ENCODE measurements at regions not wholly inside any gene's neighbourhood (a gene's known extent, or its start where the extent isn't known, plus 50 kb on each side); places are given as distances from the start of the nearest gene placed in this dataset.
"Not testable (repeated sequence)": the region's sequence is repeated elsewhere in the genome, so short reads cannot be mapped to it uniquely, and the experiment has no call there.

DNA sequence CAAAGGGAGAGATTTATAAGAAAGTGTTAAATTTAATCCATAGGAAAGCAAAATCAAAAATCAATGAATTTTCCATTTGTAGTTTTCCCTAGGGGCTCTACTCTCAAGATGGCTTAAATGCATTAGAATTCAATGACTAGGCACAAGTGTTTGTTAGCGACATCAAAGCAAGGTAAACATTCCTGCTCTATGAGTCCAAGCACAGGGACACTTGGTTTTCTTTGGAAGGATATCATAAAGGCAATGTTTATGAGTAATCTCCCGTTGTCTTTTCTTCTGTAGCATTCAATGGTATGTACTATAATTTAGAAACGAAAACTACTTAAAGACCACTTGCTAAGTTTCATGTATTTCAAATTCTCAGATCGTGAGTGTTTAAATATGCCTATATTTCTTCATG, 54.8 kb upstream of the ZNF717 start:
- WGBS, 5 donors, result 70 to 80% (median 79%) methylated on average over 4 of the region's 4 CpGs
- DNase-seq; intact Hi-C loops (cut with DNase I; ENCODE audit: low total_unique reads); H3K4me1 ChIP-seq; H3K36me3 ChIP-seq; H3K4me3 ChIP-seq; H3K27ac ChIP-seq; H3K27me3 ChIP-seq: not testable (repeated sequence)
- peaks cover 0 to 15% (median 7%) of the 10 kb centered on the region in 4 donors for H3K9me3 ChIP-seq

DNA sequence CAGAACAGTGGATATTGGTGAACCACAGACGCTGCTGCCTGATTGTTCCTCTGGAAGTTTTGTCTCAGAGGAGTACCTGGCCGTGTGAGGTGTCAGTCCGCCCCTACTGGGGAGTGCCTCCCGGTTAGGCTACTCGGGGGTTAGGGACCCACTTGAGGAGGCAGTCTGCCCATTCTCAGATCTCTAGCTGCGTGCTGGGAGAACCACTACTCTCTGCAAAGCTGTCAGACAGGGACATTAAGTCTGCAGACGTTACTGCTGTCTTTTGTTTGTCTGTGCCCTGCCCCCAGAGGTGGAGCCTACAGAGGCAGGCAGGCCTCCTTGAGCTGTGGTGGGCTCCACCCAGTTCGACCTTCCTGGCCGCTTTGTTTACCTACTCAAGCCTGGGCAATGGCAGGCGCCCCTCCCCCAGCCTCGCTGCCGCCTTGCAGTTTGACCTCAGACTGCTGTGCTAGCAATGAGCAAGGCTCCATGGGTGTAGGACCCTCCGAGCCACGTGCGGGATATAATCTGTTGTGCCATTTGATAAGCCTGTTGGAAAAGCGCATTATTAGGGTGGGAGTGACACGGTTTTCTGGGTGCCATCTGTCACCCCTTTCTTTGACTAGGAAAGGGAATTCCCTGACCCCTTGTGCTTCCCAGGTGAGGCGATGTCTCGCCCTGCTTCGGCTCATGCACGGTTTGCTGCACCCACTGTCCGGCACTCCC, 65.1 kb upstream of the ZNF717 start:
- WGBS, 5 donors, result 31 to 66% (median 48%) methylated on average over 21 to 22 of the region's 22 CpGs
- H3K4me1 ChIP-seq; DNase-seq; H3K27me3 ChIP-seq; H3K4me3 ChIP-seq; intact Hi-C loops (cut with DNase I; ENCODE audit: low total_unique reads); H3K27ac ChIP-seq; H3K36me3 ChIP-seq: not testable (repeated sequence)
- peaks cover 0 to 54% (median 17%) of the 10 kb centered on the region in 4 donors for H3K9me3 ChIP-seq

DNA sequence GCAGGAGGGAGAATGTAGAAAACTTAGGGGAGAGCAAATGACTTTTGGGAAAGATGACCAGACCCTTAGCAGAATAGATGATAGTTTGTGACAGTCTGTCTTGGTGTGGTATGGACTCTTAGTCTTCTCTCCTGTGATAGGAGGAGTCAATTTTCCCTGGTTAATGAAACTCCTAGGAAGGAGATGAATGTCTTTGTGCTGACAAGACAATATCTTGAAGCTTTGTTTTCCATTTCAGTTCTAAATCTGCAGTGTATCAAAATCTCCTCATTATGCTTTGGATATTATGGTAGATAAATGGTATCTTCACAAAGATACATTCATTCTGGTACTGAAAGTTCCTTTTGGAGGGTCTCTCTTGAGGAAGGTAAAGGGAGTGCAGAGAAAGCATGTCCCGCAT, 77.8 kb upstream of the ZNF717 start:
- DNase-seq, result no peak
- no peak overlapping the region for H3K4me3 ChIP-seq
- intact Hi-C loops (cut with DNase I; ENCODE audit: low total_unique reads), result no loop called here
- no peaks in the 10 kb centered on the region for H3K27me3 ChIP-seq
- H3K4me1 ChIP-seq, result no peaks in the 10 kb centered on the region
- no peak overlapping the region for H3K27ac ChIP-seq
- no peaks in the 10 kb centered on the region for H3K36me3 ChIP-seq
- TF ChIP-seq POLR2AphosphoS5 (IDR thresholded peaks at IDR 0.05), result no peak
- TF ChIP-seq, protein P1, sequence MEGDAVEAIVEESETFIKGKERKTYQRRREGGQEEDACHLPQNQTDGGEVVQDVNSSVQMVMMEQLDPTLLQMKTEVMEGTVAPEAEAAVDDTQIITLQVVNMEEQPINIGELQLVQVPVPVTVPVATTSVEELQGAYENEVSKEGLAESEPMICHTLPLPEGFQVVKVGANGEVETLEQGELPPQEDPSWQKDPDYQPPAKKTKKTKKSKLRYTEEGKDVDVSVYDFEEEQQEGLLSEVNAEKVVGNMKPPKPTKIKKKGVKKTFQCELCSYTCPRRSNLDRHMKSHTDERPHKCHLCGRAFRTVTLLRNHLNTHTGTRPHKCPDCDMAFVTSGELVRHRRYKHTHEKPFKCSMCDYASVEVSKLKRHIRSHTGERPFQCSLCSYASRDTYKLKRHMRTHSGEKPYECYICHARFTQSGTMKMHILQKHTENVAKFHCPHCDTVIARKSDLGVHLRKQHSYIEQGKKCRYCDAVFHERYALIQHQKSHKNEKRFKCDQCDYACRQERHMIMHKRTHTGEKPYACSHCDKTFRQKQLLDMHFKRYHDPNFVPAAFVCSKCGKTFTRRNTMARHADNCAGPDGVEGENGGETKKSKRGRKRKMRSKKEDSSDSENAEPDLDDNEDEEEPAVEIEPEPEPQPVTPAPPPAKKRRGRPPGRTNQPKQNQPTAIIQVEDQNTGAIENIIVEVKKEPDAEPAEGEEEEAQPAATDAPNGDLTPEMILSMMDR (IDR thresholded peaks at IDR 0.05), result no peak
- TF ChIP-seq POLR2A (IDR thresholded peaks at IDR 0.05), result no peak
- TF ChIP-seq EP300 (IDR thresholded peaks at IDR 0.05), result no peak
- peaks cover 0 to 11% (median 4%) of the 10 kb centered on the region in 4 donors for H3K9me3 ChIP-seq
- 71 to 91% (median 85%) methylated on average over 1 of the region's 1 CpG for WGBS, 5 donors

DNA sequence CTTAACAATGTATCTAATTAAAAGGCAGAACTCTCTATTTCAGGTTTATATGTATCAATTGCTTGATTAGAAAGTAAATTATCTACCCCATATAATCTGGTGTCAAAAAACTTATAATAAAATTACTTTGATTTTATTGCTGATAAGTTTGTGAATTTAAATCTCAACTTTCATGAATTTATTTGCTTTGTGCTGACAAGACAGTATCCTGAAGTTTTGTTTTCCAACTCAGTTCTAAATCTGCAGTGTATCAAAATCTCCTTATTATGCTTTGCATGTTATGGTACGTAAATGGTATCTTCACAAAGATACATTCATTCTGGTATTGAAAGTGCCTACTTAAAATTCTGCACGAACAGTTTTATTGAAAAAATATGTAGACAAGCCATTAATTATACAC, 78.5 kb upstream of the ZNF717 start:
- no peak for TF ChIP-seq POLR2AphosphoS5 (IDR thresholded peaks at IDR 0.05)
- no peak for TF ChIP-seq EP300 (IDR thresholded peaks at IDR 0.05)
- TF ChIP-seq, protein P1 (IDR thresholded peaks at IDR 0.05), result no peak
- TF ChIP-seq POLR2A (IDR thresholded peaks at IDR 0.05), result no peak
- 32 to 68% (median 59%) methylated on average over 2 of the region's 2 CpGs for WGBS, 5 donors
- intact Hi-C loops (cut with DNase I; ENCODE audit: low total_unique reads), result no loop called here
- Histone ChIP-seq H3K4me1 (no peaks in the 10 kb centered on the region), H3K4me3 (no peak overlapping the region), H3K36me3 (no peaks in the 10 kb centered on the region), H3K9me3 (peaks cover 0 to 5% (median under 1%) of the 10 kb centered on the region in 4 donors), H3K27ac (no peak overlapping the region), H3K27me3 (no peaks in the 10 kb centered on the region)
- no peak for DNase-seq

DNA sequence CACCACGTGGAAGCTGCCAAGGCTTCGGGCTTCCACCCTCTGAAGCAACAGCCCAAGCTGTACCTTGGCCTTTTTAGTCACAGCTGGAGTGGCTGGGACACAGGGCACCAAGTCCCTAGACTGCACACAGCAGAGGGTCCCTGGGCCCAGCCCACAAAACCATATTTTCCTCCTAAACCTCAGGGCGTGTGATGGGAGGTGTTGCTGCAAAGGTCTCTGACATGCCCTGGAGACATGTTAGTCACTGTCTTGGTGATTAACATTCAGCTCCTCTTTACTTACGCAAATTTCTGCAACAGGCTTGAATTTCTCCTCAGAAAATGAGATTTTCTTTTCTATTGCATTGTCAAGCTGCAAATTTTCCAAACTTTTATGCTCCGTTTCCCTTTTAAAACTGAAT, 98.4 kb upstream of the ZNF717 start:
- H3K4me3 ChIP-seq; intact Hi-C loops (cut with DNase I; ENCODE audit: low total_unique reads); H3K27me3 ChIP-seq; H3K36me3 ChIP-seq; H3K4me1 ChIP-seq; DNase-seq; H3K27ac ChIP-seq: not testable (repeated sequence)
- peaks cover 0 to 19% (median 6%) of the 10 kb centered on the region in 4 donors for H3K9me3 ChIP-seq
- WGBS, 5 donors, result 68 to 79% (median 72%) methylated on average over 5 of the region's 5 CpGs

DNA sequence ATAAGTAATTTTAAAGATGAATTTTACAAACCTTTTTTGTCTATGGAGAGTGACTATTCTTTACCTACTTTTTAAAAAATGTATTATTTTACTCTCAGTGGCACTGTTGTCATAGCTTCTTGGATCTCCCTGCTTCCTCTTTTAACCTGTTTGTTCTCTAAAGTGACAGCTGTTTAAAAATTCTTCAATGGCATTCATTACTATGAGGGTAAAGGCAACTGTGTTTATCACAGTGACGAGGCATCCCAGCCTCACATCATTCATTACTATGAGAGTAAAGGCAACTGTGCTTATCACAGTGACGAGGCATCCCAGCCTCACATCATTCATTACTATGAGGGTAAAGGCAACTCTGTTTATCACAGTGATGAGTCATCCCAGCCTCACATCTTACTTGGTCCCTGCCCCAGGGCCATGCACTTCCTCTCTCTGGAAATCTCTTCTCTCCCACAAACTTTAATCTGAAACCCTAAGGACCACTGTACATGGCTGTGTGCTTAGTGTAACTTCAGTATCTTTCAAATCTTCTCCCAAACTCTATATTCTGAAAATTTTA, 101.7 kb upstream of the ZNF717 start:
- Histone ChIP-seq H3K27ac (no peak overlapping the region), H3K36me3 (no peaks in the 10 kb centered on the region), H3K4me1 (no peaks in the 10 kb centered on the region), H3K4me3 (no peak overlapping the region), H3K9me3 (peaks cover 0 to 12% (median 4%) of the 10 kb centered on the region in 4 donors), H3K27me3 (no peaks in the 10 kb centered on the region)
- 28 to 47% (median 36%) methylated on average over 2 of the region's 2 CpGs for WGBS, 5 donors
- TF ChIP-seq, protein P1 (IDR thresholded peaks at IDR 0.05), result no peak
- no peak for TF ChIP-seq EP300 (IDR thresholded peaks at IDR 0.05)
- TF ChIP-seq POLR2AphosphoS5 (IDR thresholded peaks at IDR 0.05), result no peak
- TF ChIP-seq POLR2A (IDR thresholded peaks at IDR 0.05), result no peak
- intact Hi-C loops (cut with DNase I; ENCODE audit: low total_unique reads), result no loop called here
- no peak for DNase-seq

Measured in stomach (tissue), 8 donors.